IMR-90 (cell line): ENCODE measurements at regions not wholly inside any gene's neighbourhood (a gene's known extent, or its start where the extent isn't known, plus 50 kb on each side); places are given as distances from the start of the nearest gene placed in this dataset.

ENCODE experiments used
- ATAC-seq: fragments of 200-7000 bp; cut with Tn5 transposase; 2 replicates; pipeline ENCODE4 v1.9.1; 2020; ENCODE audit warnings: low read depth, mild to moderate bottlenecking, moderate library complexity
- BruUV-seq: library from RNA; stranded (reverse); fragments of 400-500 nt; replicated peaks from 2 replicates; lab custom pipeline; 2021; lab: Mats Ljungman, UMichigan
- CTCF ChIA-PET: fragments of 300-600 bp; formaldehyde crosslinking; extraction: SDS; loops from one replicate; lab custom pipeline; 2021; ENCODE audit warnings: antibody characterized with exemption; lab: Yijun Ruan, JAX
- POLR2A ChIA-PET: fragments of 300-600 bp; sonication (Branson Sonifier 250); formaldehyde crosslinking; loops from one replicate; lab custom pipeline; 2022; ENCODE audit warnings: antibody characterized with exemption; ENCODE audit not compliant: unreplicated experiment; lab: Charles Lee
- DNase-seq: peaks from one replicate; pipeline ENCODE4 v3.0.0; 2013
- H2AFZ ChIP-seq: replicated peaks from 2 replicates; pipeline ENCODE3; 2013; ENCODE audit warnings: low read length, mild to moderate bottlenecking; ENCODE audit not compliant: poor library complexity
- H2AK5ac ChIP-seq: 2 replicates; pipeline ENCODE4 v1.6.1; 2013; ENCODE audit warnings: low read depth, low read length, inconsistent platforms
- H2AK9ac ChIP-seq: replicated peaks from 2 replicates; pipeline ENCODE3; 2013; ENCODE audit warnings: mild to moderate bottlenecking, low read depth, low read length, moderate library complexity; ENCODE audit not compliant: poor library complexity
- H2BK120ac ChIP-seq: 2 replicates; pipeline ENCODE4 v1.6.1; 2013; ENCODE audit warnings: low read depth, low read length, inconsistent platforms
- H2BK15ac ChIP-seq: 3 replicates; pipeline ENCODE4 v1.6.1; 2013; ENCODE audit warnings: low read depth, low read length, inconsistent platforms
- H2BK20ac ChIP-seq: 2 replicates; pipeline ENCODE4 v1.6.1; 2013; ENCODE audit warnings: low read depth, mild to moderate bottlenecking, inconsistent platforms, low read length, moderate library complexity
- H2BK5ac ChIP-seq: 2 replicates; pipeline ENCODE4 v1.6.1; 2013; ENCODE audit warnings: mild to moderate bottlenecking, low read depth, low read length, inconsistent platforms; ENCODE audit not compliant: poor library complexity, severe bottlenecking
- H3K14ac ChIP-seq: replicated peaks from 2 replicates; pipeline ENCODE4 v1.6.1; 2013; ENCODE audit warnings: low read depth, low read length, inconsistent platforms
- H3K18ac ChIP-seq: 2 replicates; pipeline ENCODE4 v1.6.1; 2013; ENCODE audit warnings: low read depth, low read length, control low read depth
- H3K23ac ChIP-seq: 2 replicates; pipeline ENCODE4 v1.6.1; 2013; ENCODE audit warnings: low read depth, low read length, inconsistent platforms
- H3K27ac ChIP-seq: 2 replicates; pipeline ENCODE4 v1.5.1; 2013; ENCODE audit warnings: mild to moderate bottlenecking, control low read depth, low read length; ENCODE audit not compliant: insufficient read depth
- H3K27me3 ChIP-seq: 2 replicates; pipeline ENCODE4 v1.6.1; 2013; ENCODE audit warnings: low read length; ENCODE audit not compliant: control insufficient read depth, insufficient read depth
- H3K36me3 ChIP-seq: 2 replicates; pipeline ENCODE4 v1.6.1; 2013; ENCODE audit warnings: low read length, mixed read lengths; ENCODE audit not compliant: control insufficient read depth, insufficient read depth
- H3K4ac ChIP-seq: 2 replicates; pipeline ENCODE4 v1.6.1; 2013; ENCODE audit warnings: low read depth, low read length, inconsistent platforms
- H3K4me1 ChIP-seq: 2 replicates; pipeline ENCODE4 v1.6.1; 2013; ENCODE audit warnings: low read length, mixed read lengths; ENCODE audit not compliant: control insufficient read depth, insufficient read depth
- H3K4me2 ChIP-seq: 2 replicates; pipeline ENCODE4 v1.6.1; 2013; ENCODE audit warnings: low read depth, mild to moderate bottlenecking, control low read depth, low read length, moderate library complexity
- H3K4me3 ChIP-seq: 2 replicates; pipeline ENCODE4 v1.5.1; 2013; ENCODE audit warnings: low read depth, mild to moderate bottlenecking, control low read depth, low read length, moderate library complexity; ENCODE audit not compliant: insufficient read depth
- H3K56ac ChIP-seq: 2 replicates; pipeline ENCODE4 v1.6.1; 2013; ENCODE audit warnings: low read length, inconsistent platforms; ENCODE audit not compliant: insufficient read depth; ENCODE audit errors: extremely low read depth
- H3K79me1 ChIP-seq, 2 experiments: 2 replicates each; pipeline ENCODE4 v1.6.1; 2013; ENCODE audit warnings: low read length in 2 of 2, inconsistent platforms in 1 of 2, low read depth in 1 of 2
- H3K9ac ChIP-seq: 2 replicates; pipeline ENCODE4 v1.6.1; 2013; ENCODE audit warnings: low read depth, low read length, control low read depth
- H3K9me1 ChIP-seq: 2 replicates; pipeline ENCODE4 v1.6.1; 2013; ENCODE audit warnings: low read length, inconsistent platforms; ENCODE audit not compliant: insufficient read depth
- H3K9me3 ChIP-seq: 2 replicates; pipeline ENCODE4 v1.6.1; 2013; ENCODE audit warnings: low read length; ENCODE audit not compliant: control insufficient read depth, insufficient read depth
- H4K20me1 ChIP-seq: 2 replicates; pipeline ENCODE4 v1.6.1; 2013; ENCODE audit warnings: low read length, inconsistent platforms; ENCODE audit not compliant: insufficient read depth
- H4K5ac ChIP-seq: 2 replicates; pipeline ENCODE4 v1.6.1; 2013; ENCODE audit warnings: mild to moderate bottlenecking, low read depth, low read length, control low read depth
- H4K8ac ChIP-seq, 2 experiments: 2 replicates each; pipeline ENCODE4 v1.6.1; 2013; ENCODE audit warnings: low read depth in 2 of 2, low read length in 2 of 2, control low read depth in 1 of 2, inconsistent platforms in 1 of 2
- H4K91ac ChIP-seq: 2 replicates; pipeline ENCODE4 v1.6.1; 2013; ENCODE audit warnings: low read depth, low read length, inconsistent platforms; ENCODE audit not compliant: insufficient read depth
- CEBPB ChIP-seq: IDR thresholded peaks from 2 replicates; pipeline ENCODE4 v1.6.1; 2012; ENCODE audit warnings: low read depth, low read length, improper control_type of control experiment
- WGBS, 2 experiments: methylation state at CpG; one replicate each; pipeline versions ENCODE4 v1.1.5 to v1.1.7; 2013; ENCODE audit warnings: missing lambda C conversion rate in 2 of 2; ENCODE audit not compliant: insufficient read length in 1 of 2; ENCODE audit errors: extremely low coverage in 2 of 2; 5-methylcytosine and 5-hydroxymethylcytosine counted together
- dilution Hi-C: fragments of 300-500 bp; cut with HindIII; formaldehyde crosslinking; loops from one replicate; pipeline ENCODE4 v1.14.3; 2018; ENCODE audit warnings: low sequenced_read_pairs; ENCODE audit not compliant: unreplicated experiment
- in situ Hi-C: fragments of 300-500 bp; cut with MboI; formaldehyde crosslinking; loops from 3 replicates; pipeline ENCODE4 v1.14.3; 2019; ENCODE audit warnings: low sequenced_read_pairs, inconsistent platforms, mixed read lengths
- intact Hi-C: fragments of 100-400 bp; cut with micrococcal nuclease; formaldehyde crosslinking; loops from 2 replicates; pipeline ENCODE4 v1.10.0; 2022

DNA sequence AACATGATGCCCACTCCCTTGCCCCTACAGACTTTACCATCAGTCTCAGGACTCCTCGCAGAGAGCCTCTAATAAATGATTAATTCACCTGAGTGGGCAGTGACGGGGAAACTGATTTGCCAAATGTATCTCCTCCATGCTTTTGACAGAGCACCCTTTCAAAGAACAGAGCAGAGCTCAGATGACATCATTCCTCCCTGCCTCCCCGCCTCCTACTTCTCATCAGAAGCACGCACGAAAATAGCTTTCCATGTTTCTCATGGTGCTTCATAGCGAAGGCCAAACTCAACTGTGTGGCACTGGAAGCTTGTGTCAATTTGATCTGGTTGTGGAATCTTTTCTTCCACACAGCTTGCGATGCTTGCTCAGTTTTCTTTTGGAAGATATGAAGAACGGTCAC is 442.5 kb downstream of the RPS24 start:
- Histone ChIP-seq H3K36me3 (no peaks in the 10 kb centered on the region), H2AFZ (no peak overlapping the region), H4K91ac (no peak overlapping the region), H3K18ac (no peak overlapping the region), H3K23ac (no peak overlapping the region), H3K4me1 (no peaks in the 10 kb centered on the region; the same call in 1 of the 2 replicates), H3K79me1 (no peaks in the 10 kb centered on the region), H2BK120ac (no peak overlapping the region), H3K27me3 (peaks cover 20% of the 10 kb centered on the region), H2BK5ac (no peak overlapping the region), H2BK15ac (no peak overlapping the region), H3K9me3 (no peaks in the 10 kb centered on the region), H2BK20ac (no peak overlapping the region), H3K9me1 (no peaks in the 10 kb centered on the region), H3K4me2 (no peak overlapping the region), H3K4ac (no peak overlapping the region), H3K9ac (no peak overlapping the region), H3K27ac (no peak overlapping the region), H3K14ac (no peak overlapping the region), H2AK5ac (no peak overlapping the region), H2AK9ac (no peak overlapping the region), H4K8ac (no peak overlapping the region), H4K5ac (no peak overlapping the region), H3K56ac (no peak overlapping the region), H3K4me3 (no peak overlapping the region), H4K20me1 (no peaks in the 10 kb centered on the region)
- no TSS peak for BruUV-seq
- 100% methylated on average over 2 of the region's 8 CpGs; no CpG with 5 or more reads in 1 of the 2 experiments for WGBS, 2 experiments
- DNase-seq (no peak), ATAC-seq (no peak)
- dilution Hi-C loops (no loop called here), intact Hi-C loops (no loop called here), in situ Hi-C loops (no loop called here)
- TF ChIP-seq CEBPB = no peak
- ChIA-PET POLR2A (no interaction called here), CTCF (no interaction called here)
